Stimulated activated naive CD8-positive, alpha-beta T cell treated with anti-CD3 and anti-CD28 coated beads, Interleukin-15, amount 100 ng/mL, for 72 hours (primary cell): ENCODE measurements at regions not wholly inside any gene's neighbourhood (a gene's known extent, or its start where the extent isn't known, plus 50 kb on each side); places are given as distances from the start of the nearest gene placed in this dataset.
"Not testable (repeated sequence)": the region's sequence is repeated elsewhere in the genome, so short reads cannot be mapped to it uniquely, and the experiment has no call there.

Experiments
- ATAC-seq: fragments of 150-1000 bp; cut with Tn5 transposase; 2 replicates; pipeline ENCODE4 v1.10.0; 2021; ENCODE audit warnings: mild to moderate bottlenecking, moderate library complexity
- DNase-seq, 2 donors: peaks; one replicate each; pipeline ENCODE4 v3.0.0; 2021 to 2022
- H3K27ac Mint-ChIP-seq, 2 donors: one replicate each; pipeline ENCODE4 v1.8.0; 2022; ENCODE audit warnings: mild to moderate bottlenecking in 2 of 2, mixed read lengths in 2 of 2, moderate library complexity in 2 of 2
- H3K27me3 Mint-ChIP-seq: one replicate; pipeline ENCODE4 v1.8.0; 2022; ENCODE audit warnings: mixed read lengths
- H3K4me1 Mint-ChIP-seq: one replicate; pipeline ENCODE4 v1.8.0; 2022; ENCODE audit warnings: mild to moderate bottlenecking, mixed read lengths
- H3K4me3 Mint-ChIP-seq, 2 donors: one replicate each; pipeline ENCODE4 v1.8.0; 2022; ENCODE audit warnings: mild to moderate bottlenecking in 2 of 2, mixed read lengths in 2 of 2, moderate library complexity in 1 of 2
- H3K9me3 Mint-ChIP-seq, 2 donors: one replicate each; pipeline ENCODE4 v1.8.0; 2022; ENCODE audit warnings: mixed read lengths in 2 of 2

GRCh38 chr15:81918767-81919166 is 127.1 kb downstream of the MEX3B start:
- H3K27me3 Mint-ChIP-seq, H3K4me3 Mint-ChIP-seq, H3K4me1 Mint-ChIP-seq, H3K27ac Mint-ChIP-seq, ATAC-seq, DNase-seq: not testable (repeated sequence)
- peaks cover 17 to 46% of the 10 kb centered on the region in 2 donors for H3K9me3 Mint-ChIP-seq

- Mint-ChIP-seq H3K4me1 (no peaks in the 10 kb centered on the region), H3K4me3 (no peak overlapping the region), H3K9me3 (peaks cover 17 to 45% of the 10 kb centered on the region in 2 donors), H3K27me3 (no peaks in the 10 kb centered on the region), H3K27ac (no peak overlapping the region)
- no peak for DNase-seq
- ATAC-seq, result no peak
These were observed 129.4 kb downstream of the MEX3B start for GRCh38 chr15:81916451-81916850.

DNA sequence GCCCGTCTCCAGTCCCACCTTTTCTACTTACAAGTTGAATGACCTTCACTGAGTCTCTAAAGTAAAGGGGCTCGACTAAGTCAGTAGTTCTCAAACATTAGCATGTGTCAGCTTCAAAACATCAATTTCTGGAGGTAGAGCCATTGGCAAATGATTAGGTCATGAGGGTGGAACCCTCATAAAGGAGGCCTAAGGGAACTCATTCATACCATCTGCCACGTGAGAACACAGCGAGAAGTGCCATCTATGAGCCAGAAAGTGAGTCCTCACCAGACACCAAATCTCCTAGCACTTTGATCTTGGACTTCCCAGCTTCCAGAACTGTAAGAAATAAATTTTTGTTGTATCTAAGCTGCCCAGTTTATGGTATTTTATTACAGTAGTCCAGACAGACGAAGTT is 129.8 kb downstream of the MEX3B start:
- Mint-ChIP-seq H3K27me3 (no peaks in the 10 kb centered on the region), H3K4me1 (no peaks in the 10 kb centered on the region), H3K4me3 (no peak overlapping the region)

GRCh38 chr15:81914734-81915256 is 131.0 kb downstream of the MEX3B start:
- DNase-seq (no peak), ATAC-seq (no peak)
- no peak overlapping the region for H3K27ac Mint-ChIP-seq
- H3K9me3 Mint-ChIP-seq, result peaks cover 6 to 28% of the 10 kb centered on the region in 2 donors
- H3K4me3 Mint-ChIP-seq, result no peak overlapping the region
- no peaks in the 10 kb centered on the region for H3K27me3 Mint-ChIP-seq
- no peaks in the 10 kb centered on the region for H3K4me1 Mint-ChIP-seq

More for the DNA sequence above, 129.8 kb downstream of the MEX3B start:
- DNase-seq, result no peak
- peaks cover 13 to 40% of the 10 kb centered on the region in 2 donors for H3K9me3 Mint-ChIP-seq
- ATAC-seq, result no peak
- H3K27ac Mint-ChIP-seq, result no peak overlapping the region

DNA sequence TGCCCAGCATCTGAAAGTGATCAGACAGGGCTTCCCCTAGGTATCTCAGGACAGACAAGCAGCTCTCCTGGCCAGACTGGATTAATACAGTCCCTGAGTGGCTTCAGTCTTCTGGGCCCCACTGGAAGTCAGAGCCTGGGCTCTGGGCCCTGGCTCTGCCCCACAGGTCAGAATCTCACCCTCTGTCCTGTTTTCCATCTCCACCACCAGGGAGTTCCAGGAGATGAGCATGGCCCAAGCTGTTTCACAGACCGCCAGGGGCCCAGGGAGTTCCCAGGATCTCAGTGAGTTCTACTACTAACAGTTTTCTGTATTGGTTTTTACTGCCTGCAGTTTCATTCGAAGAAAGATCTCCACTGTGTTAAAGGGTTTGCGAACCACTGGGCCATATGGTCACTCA is 131.5 kb downstream of the MEX3B start:
- Mint-ChIP-seq H3K4me1 (no peaks in the 10 kb centered on the region), H3K27ac (peak overlapping the region in 1 of 2 donors; percentile 20), H3K27me3 (no peaks in the 10 kb centered on the region), H3K9me3 (peaks cover 6 to 24% of the 10 kb centered on the region in 2 donors), H3K4me3 (no peak overlapping the region)
- ATAC-seq, result no peak
- no peak for DNase-seq

DNA sequence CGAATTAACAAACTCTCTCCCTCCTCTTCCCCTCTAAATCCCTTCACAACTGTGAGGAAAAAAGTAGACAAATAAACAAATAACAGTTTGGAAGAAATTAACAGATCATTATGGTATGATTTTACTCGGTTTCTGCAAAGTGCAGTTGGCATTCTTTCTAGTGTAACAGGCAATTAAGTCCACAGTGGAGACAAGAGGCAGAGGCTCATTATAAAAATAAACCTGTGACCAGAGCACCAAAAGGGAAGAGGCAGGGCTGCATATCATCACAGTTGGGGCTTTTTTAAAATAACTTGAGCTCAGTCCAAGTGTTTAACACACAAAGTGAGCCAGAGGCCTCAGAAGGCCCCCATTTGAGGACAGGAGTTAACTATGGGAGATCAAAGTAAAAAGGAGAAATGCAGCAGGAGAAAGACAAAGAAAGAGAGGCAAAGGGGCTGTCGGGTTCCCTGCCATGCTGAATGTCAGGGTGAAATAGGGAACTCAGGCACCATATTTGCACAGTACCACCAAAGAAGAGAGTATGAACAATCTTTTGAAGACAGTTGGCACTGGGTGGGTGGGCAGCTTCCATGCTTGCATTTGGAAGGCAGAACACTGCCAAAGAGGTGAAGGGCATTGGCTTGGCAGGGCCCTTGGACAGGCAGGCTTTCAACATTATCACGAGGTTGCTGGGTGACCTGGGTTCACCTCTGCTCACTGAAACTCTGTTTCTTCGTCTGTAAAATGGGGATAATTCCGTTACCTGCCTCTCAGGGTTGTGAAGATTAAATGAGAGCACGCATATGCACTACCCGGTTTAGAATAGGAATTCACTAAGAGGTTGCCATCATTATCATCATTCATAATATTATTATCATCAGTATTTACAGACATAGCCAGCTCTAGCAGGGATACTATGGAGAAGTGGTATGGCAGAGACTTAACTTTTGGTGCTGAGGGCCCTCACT is 134.5 kb downstream of the MEX3B start:
- Mint-ChIP-seq H3K4me1 (no peaks in the 10 kb centered on the region), H3K4me3 (no peak overlapping the region), H3K9me3 (no peaks in the 10 kb centered on the region), H3K27me3 (peaks cover 6% of the 10 kb centered on the region), H3K27ac (no peak overlapping the region)
- DNase-seq, result no peak
- no peak for ATAC-seq

- no peak for ATAC-seq
- no peak overlapping the region for H3K4me3 Mint-ChIP-seq
- no peaks in the 10 kb centered on the region for H3K4me1 Mint-ChIP-seq
These were observed 135.3 kb downstream of the MEX3B start for GRCh38 chr15:81910355-81911021.

DNA sequence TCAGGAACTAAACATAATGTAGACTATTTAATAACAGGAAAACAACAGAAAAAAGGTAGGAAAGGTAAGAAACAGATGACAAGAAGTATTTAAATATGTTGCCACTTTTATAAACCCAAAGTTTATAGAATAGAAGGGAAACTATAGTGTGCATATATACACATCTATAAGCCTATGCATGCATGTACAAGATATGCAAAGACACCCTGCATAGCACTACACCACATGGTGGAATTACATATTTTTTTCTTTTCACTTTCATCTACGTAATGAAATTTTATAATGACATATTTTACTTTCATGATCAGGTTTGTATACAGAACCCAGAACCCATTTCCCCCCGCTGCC is 136.8 kb downstream of the MEX3B start:
- Mint-ChIP-seq H3K9me3 (no peaks in the 10 kb centered on the region), H3K4me3 (no peak overlapping the region), H3K4me1 (no peaks in the 10 kb centered on the region), H3K27me3 (peaks cover 7% of the 10 kb centered on the region), H3K27ac (no peak overlapping the region)
- ATAC-seq (no peak), DNase-seq (no peak)

More at GRCh38 chr15:81910355-81911021, 135.3 kb downstream of the MEX3B start:
- Mint-ChIP-seq H3K27me3 (peaks cover 7% of the 10 kb centered on the region), H3K27ac (no peak overlapping the region), H3K9me3 (no peaks in the 10 kb centered on the region)
- DNase-seq, result no peak

DNA sequence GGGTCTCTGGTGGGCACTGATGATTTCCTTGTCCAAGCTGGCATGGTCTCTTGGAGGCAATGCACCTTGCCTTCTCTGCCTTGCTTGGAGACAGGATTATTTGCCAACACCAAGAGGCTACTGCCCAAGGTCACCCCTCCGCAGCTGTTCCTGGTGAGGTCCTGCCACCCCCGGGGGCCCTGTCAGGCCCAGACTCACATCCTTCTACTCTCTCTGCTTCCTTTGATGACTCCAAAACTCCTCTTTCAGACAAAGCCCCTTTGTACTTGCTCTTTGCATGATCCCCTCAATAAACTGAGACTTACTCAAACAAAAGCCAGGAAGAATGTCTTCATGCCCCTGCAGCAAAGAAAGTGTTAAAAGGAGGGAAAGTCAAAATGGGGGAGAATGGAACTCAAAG is 137.7 kb downstream of the MEX3B start:
- H3K27ac Mint-ChIP-seq, result no peak overlapping the region
- ATAC-seq, result no peak

DNA sequence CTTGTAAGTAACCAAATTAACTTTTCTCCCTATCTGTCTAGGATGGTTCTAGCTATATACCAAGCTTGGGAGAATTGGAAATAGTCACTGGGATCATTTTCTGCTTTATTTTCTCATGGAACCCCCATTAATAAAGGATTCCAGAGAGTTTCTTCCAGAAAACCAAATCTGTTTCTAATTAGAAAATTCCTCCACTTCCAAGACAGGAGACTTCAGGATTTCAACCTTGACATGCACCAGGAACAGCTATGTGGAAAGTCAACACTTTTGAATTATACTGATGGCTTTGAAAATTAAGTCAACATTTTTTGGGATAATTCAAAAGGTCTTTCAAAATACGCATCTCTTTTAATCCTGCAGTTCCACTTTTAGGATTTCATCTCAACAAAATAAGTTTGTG is 138.3 kb downstream of the MEX3B start:
- no peak for ATAC-seq
- Mint-ChIP-seq H3K27ac (no peak overlapping the region), H3K4me3 (no peak overlapping the region), H3K27me3 (peaks cover 7% of the 10 kb centered on the region), H3K4me1 (no peaks in the 10 kb centered on the region), H3K9me3 (no peaks in the 10 kb centered on the region)
- DNase-seq, result no peak

More for the DNA sequence above, 137.7 kb downstream of the MEX3B start:
- Mint-ChIP-seq H3K27me3 (peaks cover 7% of the 10 kb centered on the region), H3K4me3 (no peak overlapping the region), H3K4me1 (no peaks in the 10 kb centered on the region), H3K9me3 (no peaks in the 10 kb centered on the region)
- DNase-seq, result no peak

DNA sequence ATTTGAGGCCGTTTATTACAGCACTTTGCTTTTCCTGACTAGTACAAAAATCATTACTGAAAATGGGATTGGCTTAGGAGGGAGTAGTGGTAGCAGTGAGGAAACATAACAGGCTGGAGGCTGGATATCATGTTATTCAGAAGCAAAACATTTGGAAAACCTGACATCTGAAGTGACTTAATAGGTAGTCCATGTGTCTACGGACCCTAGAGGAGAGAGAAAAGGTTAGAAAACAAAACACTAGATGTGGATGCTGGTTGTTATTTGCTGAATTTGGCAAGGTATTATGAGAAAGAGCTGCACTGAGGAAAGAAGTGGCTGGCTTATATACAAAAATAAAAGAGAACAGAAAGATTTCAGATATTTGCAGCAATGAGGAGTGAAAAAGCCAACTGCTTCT is 139.9 kb downstream of the MEX3B start:
- H3K4me1 Mint-ChIP-seq, result no peaks in the 10 kb centered on the region

GRCh38 chr15:81901319-81901718 is 144.5 kb downstream of the MEX3B start:
- no peak for ATAC-seq
- Mint-ChIP-seq H3K27ac (no peak overlapping the region), H3K4me1 (no peaks in the 10 kb centered on the region), H3K27me3 (peaks cover 1% of the 10 kb centered on the region), H3K9me3 (no peaks in the 10 kb centered on the region), H3K4me3 (no peak overlapping the region)
- no peak for DNase-seq

More for the DNA sequence above, 139.9 kb downstream of the MEX3B start:
- ATAC-seq (no peak), DNase-seq (no peak)
- Mint-ChIP-seq H3K27ac (peak overlapping the region in 1 of 2 donors; percentile 10), H3K9me3 (no peaks in the 10 kb centered on the region), H3K27me3 (peaks cover 7% of the 10 kb centered on the region), H3K4me3 (no peak overlapping the region)

DNA sequence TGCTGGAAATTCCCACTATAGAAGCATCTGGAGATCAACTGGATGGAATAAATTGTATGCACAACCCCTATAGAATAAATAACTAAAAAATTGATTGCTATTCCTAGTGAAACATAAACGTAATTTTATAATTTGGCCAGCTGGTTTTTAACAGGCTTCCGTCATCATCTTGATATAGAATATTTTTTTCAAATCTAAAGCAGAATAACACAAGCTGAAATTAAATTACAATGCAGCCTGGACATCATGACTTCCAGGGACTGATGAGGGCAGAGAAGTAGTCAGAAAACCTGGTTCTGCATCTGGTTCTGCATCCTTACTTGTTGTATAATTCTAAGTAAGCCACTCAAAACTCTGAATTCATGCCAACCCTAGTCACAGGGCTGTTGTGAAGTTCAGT is 146.1 kb downstream of the MEX3B start:
- no peak overlapping the region for H3K4me3 Mint-ChIP-seq
- no peak overlapping the region for H3K27ac Mint-ChIP-seq
- DNase-seq, result no peak
- no peaks in the 10 kb centered on the region for H3K27me3 Mint-ChIP-seq
- no peaks in the 10 kb centered on the region for H3K4me1 Mint-ChIP-seq
- ATAC-seq, result no peak
- no peaks in the 10 kb centered on the region for H3K9me3 Mint-ChIP-seq

DNA sequence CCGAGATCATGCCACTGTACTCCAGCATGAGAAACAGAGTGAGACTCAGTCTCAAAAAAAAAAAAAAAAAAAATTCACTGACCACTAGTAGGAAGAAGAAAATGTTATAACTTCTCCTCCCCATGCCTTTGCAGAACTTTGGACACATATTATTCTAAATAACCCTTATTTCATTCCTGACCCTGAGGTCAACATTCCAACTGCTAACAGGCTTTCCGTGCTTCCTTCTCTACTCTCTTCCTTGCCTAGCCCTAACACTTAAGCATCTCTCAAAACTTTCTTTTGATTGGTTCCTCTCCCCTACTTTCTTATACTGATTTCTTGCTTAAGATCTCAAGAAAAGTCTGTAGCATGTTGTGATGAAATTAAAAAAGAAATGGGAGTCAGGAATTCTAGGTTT is 146.8 kb downstream of the MEX3B start:
- Mint-ChIP-seq H3K27me3 (no peaks in the 10 kb centered on the region), H3K4me1 (no peaks in the 10 kb centered on the region), H3K27ac (no peak overlapping the region), H3K9me3 (no peaks in the 10 kb centered on the region), H3K4me3 (no peak overlapping the region)
- ATAC-seq, result no peak
- no peak for DNase-seq

DNA sequence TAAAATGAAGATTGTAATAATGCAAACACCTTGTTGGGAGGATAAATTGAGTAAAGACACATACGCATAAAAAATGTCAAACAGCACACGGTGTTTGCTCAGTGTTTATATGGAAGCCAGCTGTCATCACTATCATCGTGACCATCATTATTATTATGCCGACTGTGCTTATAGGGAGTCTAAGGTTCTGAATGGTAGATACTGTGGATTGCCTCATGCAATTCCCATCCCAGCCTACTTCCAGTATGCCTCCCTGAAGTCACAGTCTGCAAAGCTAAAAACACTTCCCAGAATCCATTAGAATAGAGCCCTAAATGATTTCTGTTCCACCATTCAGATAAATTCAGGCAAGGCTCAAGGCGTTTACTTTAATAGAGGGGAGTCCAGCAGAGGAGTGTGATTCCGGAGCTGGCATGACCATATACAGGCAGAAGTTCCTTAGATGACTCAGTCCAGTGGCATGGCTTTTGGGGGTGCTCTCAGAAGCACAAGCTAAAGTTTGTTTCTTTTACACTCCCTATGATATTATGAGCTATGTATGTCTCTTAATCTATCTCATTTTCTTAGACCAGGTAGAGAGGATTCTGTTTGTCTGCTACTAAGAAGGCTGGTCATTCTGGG is 148.7 kb downstream of the MEX3B start:
- H3K9me3 Mint-ChIP-seq, result no peaks in the 10 kb centered on the region
- no peaks in the 10 kb centered on the region for H3K4me1 Mint-ChIP-seq
- no peak overlapping the region for H3K4me3 Mint-ChIP-seq
- H3K27ac Mint-ChIP-seq, result no peak overlapping the region
- ATAC-seq (no peak), DNase-seq (no peak)
- no peaks in the 10 kb centered on the region for H3K27me3 Mint-ChIP-seq

GRCh38 chr15:81896356-81896755 is 149.5 kb downstream of the MEX3B start:
- Mint-ChIP-seq H3K4me3 (no peak overlapping the region), H3K27ac (no peak overlapping the region), H3K4me1 (no peaks in the 10 kb centered on the region), H3K9me3 (no peaks in the 10 kb centered on the region), H3K27me3 (no peaks in the 10 kb centered on the region)
- ATAC-seq, result no peak
- DNase-seq, result no peak
